HG02943 (cell line): ENCODE measurements at regions not wholly inside any gene's neighbourhood (a gene's known extent, or its start where the extent isn't known, plus 50 kb on each side); places are given as distances from the start of the nearest gene placed in this dataset.
"Not testable (repeated sequence)": the region's sequence is repeated elsewhere in the genome, so short reads cannot be mapped to it uniquely, and the experiment has no call there.

Experiments
- ATAC-seq: cut with Tn5 transposase; IDR thresholded peaks from one replicate; pipeline ENCODE4 v1.9.1; 2021; ENCODE audit warnings: mild to moderate bottlenecking, low read depth, moderate library complexity; ENCODE audit not compliant: unreplicated experiment

- ATAC-seq, result no peak
Measured at GRCh38 chr5:17364987-17365810, 132.8 kb upstream of the TAF11L2 start.

- ATAC-seq, result no peak
Measured at GRCh38 chr5:17365811-17366138, 132.3 kb upstream of the TAF11L2 start.

- no peak for ATAC-seq
Measured at GRCh38 chr5:17367256-17367840, 130.7 kb upstream of the TAF11L2 start.

- ATAC-seq, result no peak
Measured at GRCh38 chr5:17370651-17371050, 127.4 kb upstream of the TAF11L2 start.

- ATAC-seq, result no peak
Measured at GRCh38 chr5:17373406-17373805, 124.6 kb upstream of the TAF11L2 start.

- ATAC-seq, result no peak
Measured at GRCh38 chr5:17373814-17374556, 124.0 kb upstream of the TAF11L2 start.

- no peak for ATAC-seq
Measured at GRCh38 chr5:17374973-17375742, 122.9 kb upstream of the TAF11L2 start.

GRCh38 chr5:17375886-17376285 lies 122.1 kb upstream of the TAF11L2 start:
- ATAC-seq, result not testable (repeated sequence)

GRCh38 chr5:17378346-17378997 lies 119.6 kb upstream of the TAF11L2 start:
- ATAC-seq, result no peak

GRCh38 chr5:17379100-17379951 lies 118.7 kb upstream of the TAF11L2 start:
- ATAC-seq, result no peak

- ATAC-seq, result no peak
Measured at GRCh38 chr5:17381932-17382331, 116.1 kb upstream of the TAF11L2 start.

- ATAC-seq, result no peak
Measured at GRCh38 chr5:17383526-17383925, 114.5 kb upstream of the TAF11L2 start.

- ATAC-seq, result no peak
Measured at GRCh38 chr5:17384181-17384580, 113.8 kb upstream of the TAF11L2 start.

- ATAC-seq, result no peak
Measured at GRCh38 chr5:17388717-17389116, 109.3 kb upstream of the TAF11L2 start.

GRCh38 chr5:17394086-17394485 lies 103.9 kb upstream of the TAF11L2 start:
- no peak for ATAC-seq

- no peak for ATAC-seq
Measured at GRCh38 chr5:17395106-17395880, 102.7 kb upstream of the TAF11L2 start.

GRCh38 chr5:17396247-17396646 lies 101.8 kb upstream of the TAF11L2 start:
- ATAC-seq, result no peak

- no peak for ATAC-seq
Measured at GRCh38 chr5:17398431-17398830, 99.6 kb upstream of the TAF11L2 start.
